A549 (cell line): ENCODE measurements at regions not wholly inside any gene's neighbourhood (a gene's known extent, or its start where the extent isn't known, plus 50 kb on each side); places are given as distances from the start of the nearest gene placed in this dataset.

Experiments used
- ATAC-seq, 2 experiments: fragments of 200-7000 bp in 1 of 2; fragments of >200 bp in 1 of 2; cut with Nextera tagmentation in 1 of 2; cut with Tn5 transposase in 1 of 2; 3 replicates each; pipeline versions ENCODE4 v1.8.0 to v1.9.1; 2018 to 2020; ENCODE audit warnings: mild to moderate bottlenecking in 1 of 2, moderate library complexity in 1 of 2
- CTCF ChIA-PET: fragments of 300-600 bp; sonication (Branson Sonifier 250); formaldehyde crosslinking; extraction: SDS; loops from one replicate; lab custom pipeline; 2021; ENCODE audit warnings: antibody characterized with exemption, inconsistent platforms; lab: Yijun Ruan, JAX
- POLR2A ChIA-PET: fragments of 350-600 bp; formaldehyde crosslinking; extraction: SDS; loops from one replicate; lab custom pipeline; 2021; ENCODE audit warnings: antibody characterized with exemption, inconsistent platforms; lab: Yijun Ruan, JAX
- DNase-seq, 2 experiments: peaks; one replicate each; pipeline versions ENCODE4 v3.0.0 to v3.0.0-alpha.2; 2011 to 2016; ENCODE audit warnings: low read depth in 1 of 2, low spot score in 1 of 2
- FAIRE-seq: peaks from 2 replicates; lab custom pipeline; 2011; peaks lifted over from hg19 to GRCh38; lab: Jason Lieb, UNC
- H3K27ac ChIP-seq, 2 experiments: fragments of >200 bp; sonication (Bioruptor Twin); formaldehyde crosslinking; 3 replicates each; pipeline ENCODE4 v1.5.1; 2016 to 2017
- H3K4me1 ChIP-seq: fragments of >200 bp; sonication (Bioruptor Twin); formaldehyde crosslinking; 3 replicates; pipeline ENCODE4 v1.6.1; 2016
- H3K4me2 ChIP-seq: fragments of >200 bp; sonication (Bioruptor Twin); formaldehyde crosslinking; 3 replicates; pipeline ENCODE4 v1.6.1; 2016
- H3K4me3 ChIP-seq: fragments of >200 bp; sonication (Bioruptor Twin); formaldehyde crosslinking; 3 replicates; pipeline ENCODE4 v1.5.1; 2016
- H3K9me3 ChIP-seq: fragments of >200 bp; sonication (Bioruptor Twin); formaldehyde crosslinking; 3 replicates; pipeline ENCODE4 v1.6.1; 2016
- BCL3 ChIP-seq: fragments of >200 bp; sonication (Bioruptor Twin); formaldehyde crosslinking; IDR thresholded peaks from 3 replicates; pipeline ENCODE4 v1.6.1; 2016
- CBX8 ChIP-seq: fragments of 200-600 bp; sonication (generic); IDR thresholded peaks from 2 replicates; pipeline ENCODE4 v1.6.1; 2016
- CTCF ChIP-seq: fragments of >200 bp; sonication (Bioruptor Twin); formaldehyde crosslinking; IDR thresholded peaks from 3 replicates; pipeline ENCODE4 v1.5.1; 2016
- EHF ChIP-seq: fragments of 250-450 bp; sonication (Bioruptor Pico); IDR thresholded peaks from 2 replicates; pipeline ENCODE4 v1.5.0; 2020; ENCODE audit warnings: mild to moderate bottlenecking
- ESRRA ChIP-seq: fragments of 150-350 bp; IDR thresholded peaks from 2 replicates; pipeline ENCODE4 v1.6.1; 2014; ENCODE audit warnings: mild to moderate bottlenecking, low read length, borderline replicate concordance
- HEYL ChIP-seq: fragments of 250-450 bp; sonication (Bioruptor Pico); IDR thresholded peaks from 2 replicates; pipeline ENCODE4 v1.8.0; 2021; ENCODE audit warnings: mild to moderate bottlenecking, moderate library complexity
- MAX ChIP-seq: IDR thresholded peaks from 2 replicates; pipeline ENCODE4 v1.6.1; 2012
- NPAS2 ChIP-seq: fragments of 250-450 bp; sonication (Bioruptor Pico); IDR thresholded peaks from 2 replicates; pipeline ENCODE4 v1.8.0; 2022; ENCODE audit warnings: mild to moderate bottlenecking, moderate library complexity, borderline replicate concordance
- NR3C1 ChIP-seq: fragments of >200 bp; sonication (Bioruptor Twin); formaldehyde crosslinking; IDR thresholded peaks from 3 replicates; pipeline ENCODE4 v1.6.1; 2017
- PBX3 ChIP-seq: IDR thresholded peaks from 2 replicates; pipeline ENCODE4 v1.6.1; 2012
- POLR2A ChIP-seq: IDR thresholded peaks from 2 replicates; pipeline ENCODE4 v1.6.1; 2012; ENCODE audit warnings: mild to moderate bottlenecking, low read length
- POLR2AphosphoS2 ChIP-seq: conservative IDR thresholded peaks from 2 replicates; pipeline ENCODE4 v1.6.1; 2012; ENCODE audit warnings: low read length, improper control_type of control experiment, inconsistent platforms
- RAD21 ChIP-seq, 2 experiments: fragments of >200 bp in 1 of 2; sonication (Bioruptor Twin) in 1 of 2; formaldehyde crosslinking in 1 of 2; IDR thresholded peaks in 1 of 2; conservative IDR thresholded peaks in 1 of 2; 2 replicates in 1 of 2; 3 replicates in 1 of 2; pipeline ENCODE4 v1.6.1; 2012 to 2018; ENCODE audit warnings: inconsistent platforms in 1 of 2
- REST ChIP-seq: fragments of 200-600 bp; sonication (generic); IDR thresholded peaks from 2 replicates; pipeline ENCODE4 v1.6.1; 2016; ENCODE audit warnings: antibody characterized with exemption, mild to moderate bottlenecking, moderate library complexity
- RNF2 ChIP-seq: fragments of 200-600 bp; sonication (generic); IDR thresholded peaks from 2 replicates; pipeline ENCODE4 v1.6.1; 2016; ENCODE audit warnings: low read depth, mild to moderate bottlenecking, antibody characterized with exemption, moderate library complexity, borderline replicate concordance
- SREBF2 ChIP-seq: fragments of 450-650 bp; IDR thresholded peaks from 2 replicates; pipeline ENCODE4 v1.6.1; 2014; ENCODE audit warnings: mild to moderate bottlenecking, moderate library complexity
- ZFP36 ChIP-seq: fragments of 450-650 bp; IDR thresholded peaks from 2 replicates; pipeline ENCODE4 v1.6.1; 2014; ENCODE audit warnings: borderline replicate concordance; ENCODE audit not compliant: partially characterized antibody
- whole genome bisulfite sequencing: methylation state at CpG from one replicate; pipeline ENCODE4 v1.1.6; 2017; ENCODE audit errors: missing lambda C conversion rate; 5-methylcytosine and 5-hydroxymethylcytosine counted together

GRCh38 chr6:12533586-12533985 is 183.0 kb upstream of the PHACTR1 start:
- no peak for FAIRE-seq
- ChIA-PET CTCF (no interaction called here), POLR2A (no interaction called here)
- DNase-seq = no peak
- Histone ChIP-seq H3K4me1 (no peaks in the 10 kb centered on the region; the same call in 2 of the 3 replicates), H3K4me3 (no peak overlapping the region), H3K9me3 (no peaks in the 10 kb centered on the region), H3K4me2 (no peak overlapping the region), H3K27ac (no peak overlapping the region)
- TF ChIP-seq SREBF2 (no peak), ESRRA (no peak), MAX (no peak), POLR2A (no peak), CBX8 (no peak), POLR2AphosphoS2 (no peak), HEYL (no peak), PBX3 (no peak), NR3C1 (no peak), ZFP36 (no peak), CTCF (no peak), BCL3 (no peak)
- ATAC-seq = no peak
- WGBS = 96% methylated on average over 4 of the region's 4 CpGs

- no peak for ATAC-seq
Measured at GRCh38 chr6:12534069-12534853, 182.3 kb upstream of the PHACTR1 start.

More at GRCh38 chr6:12534069-12534853, 182.3 kb upstream of the PHACTR1 start:
- TF ChIP-seq REST (no peak), PBX3 (no peak), RAD21 (conservative IDR thresholded peaks at IDR 0.05 in 1 of 2, IDR thresholded peaks at IDR 0.05 in 1 of 2) (no peak), EHF (CRISPR knock-in tag) (no peak), RNF2 (no peak), POLR2AphosphoS2 (no peak), NPAS2 (CRISPR knock-in tag) (no peak)
- Histone ChIP-seq H3K4me3 (no peak overlapping the region), H3K4me2 (no peak overlapping the region), H3K4me1 (no peaks in the 10 kb centered on the region; the same call in 2 of the 3 replicates), H3K9me3 (no peaks in the 10 kb centered on the region), H3K27ac (no peak overlapping the region)
- POLR2A ChIA-PET = no interaction called here
- DNase-seq (no peak), FAIRE-seq (no peak)
- WGBS = 84% methylated on average over 4 of the region's 4 CpGs
- CTCF ChIA-PET = no interaction called here
